C4-2B (cell line): ENCODE measurements at regions not wholly inside any gene's neighbourhood (a gene's known extent, or its start where the extent isn't known, plus 50 kb on each side); places are given as distances from the start of the nearest gene placed in this dataset.

Experiments used
- H3K27ac ChIP-seq: fragments of 450-650 bp; 2 replicates; pipeline ENCODE4 v1.5.1; 2017
- ZFX ChIP-seq: fragments of 450-650 bp; IDR thresholded peaks from 2 replicates; pipeline ENCODE4 v1.6.1; 2017
- TF ChIP-seq, protein P1 (sequence below): fragments of 450-650 bp; conservative IDR thresholded peaks from 2 replicates; pipeline ENCODE4 v1.5.1; 2017; ENCODE audit warnings: mild to moderate bottlenecking

DNA sequence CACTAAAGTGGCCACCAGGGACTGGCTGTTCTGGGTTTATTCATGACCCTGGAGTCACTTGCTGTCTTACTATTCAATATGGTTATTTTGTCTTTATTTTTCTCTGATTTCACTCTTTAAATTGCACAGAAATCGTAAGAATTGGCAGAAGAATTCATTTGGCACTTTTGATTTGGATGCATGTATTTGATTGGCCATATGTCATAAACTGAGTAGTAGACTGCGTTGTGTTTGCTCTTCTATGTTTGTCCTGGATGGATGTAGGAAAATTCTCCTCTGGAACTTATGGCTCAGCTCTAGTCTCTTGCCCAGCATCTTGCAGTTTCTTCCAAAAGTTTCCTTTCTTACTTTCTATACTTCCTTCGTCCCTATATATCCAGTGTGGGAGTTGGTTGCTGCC, 452.7 kb downstream of the GATA3 start:
- no peak for TF ChIP-seq ZFX
- TF ChIP-seq, protein P1, sequence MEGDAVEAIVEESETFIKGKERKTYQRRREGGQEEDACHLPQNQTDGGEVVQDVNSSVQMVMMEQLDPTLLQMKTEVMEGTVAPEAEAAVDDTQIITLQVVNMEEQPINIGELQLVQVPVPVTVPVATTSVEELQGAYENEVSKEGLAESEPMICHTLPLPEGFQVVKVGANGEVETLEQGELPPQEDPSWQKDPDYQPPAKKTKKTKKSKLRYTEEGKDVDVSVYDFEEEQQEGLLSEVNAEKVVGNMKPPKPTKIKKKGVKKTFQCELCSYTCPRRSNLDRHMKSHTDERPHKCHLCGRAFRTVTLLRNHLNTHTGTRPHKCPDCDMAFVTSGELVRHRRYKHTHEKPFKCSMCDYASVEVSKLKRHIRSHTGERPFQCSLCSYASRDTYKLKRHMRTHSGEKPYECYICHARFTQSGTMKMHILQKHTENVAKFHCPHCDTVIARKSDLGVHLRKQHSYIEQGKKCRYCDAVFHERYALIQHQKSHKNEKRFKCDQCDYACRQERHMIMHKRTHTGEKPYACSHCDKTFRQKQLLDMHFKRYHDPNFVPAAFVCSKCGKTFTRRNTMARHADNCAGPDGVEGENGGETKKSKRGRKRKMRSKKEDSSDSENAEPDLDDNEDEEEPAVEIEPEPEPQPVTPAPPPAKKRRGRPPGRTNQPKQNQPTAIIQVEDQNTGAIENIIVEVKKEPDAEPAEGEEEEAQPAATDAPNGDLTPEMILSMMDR, result no peak
- no peak overlapping the region for H3K27ac ChIP-seq

DNA sequence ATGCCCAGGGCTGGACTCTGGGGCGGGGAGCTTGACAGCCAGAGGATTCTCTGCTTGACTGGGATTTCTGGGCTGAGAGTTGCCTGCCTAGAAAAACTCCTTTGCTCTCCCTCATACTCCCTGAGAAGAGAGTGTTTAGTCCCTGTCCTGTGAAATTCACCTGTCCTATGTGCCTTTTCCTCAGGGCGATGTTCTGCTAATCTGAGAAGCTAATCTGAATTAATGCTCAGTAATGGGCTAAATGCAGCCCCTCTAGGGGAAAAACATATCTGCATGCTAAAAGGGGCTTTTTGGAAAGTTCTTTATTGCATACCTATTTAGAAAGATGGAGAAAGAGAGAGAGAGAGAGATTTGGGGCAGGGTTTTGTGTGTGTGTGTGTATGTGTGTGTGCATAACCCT, 454.4 kb downstream of the GATA3 start:
- no peak for TF ChIP-seq ZFX
- TF ChIP-seq, protein P1, result no peak
- no peak overlapping the region for H3K27ac ChIP-seq

DNA sequence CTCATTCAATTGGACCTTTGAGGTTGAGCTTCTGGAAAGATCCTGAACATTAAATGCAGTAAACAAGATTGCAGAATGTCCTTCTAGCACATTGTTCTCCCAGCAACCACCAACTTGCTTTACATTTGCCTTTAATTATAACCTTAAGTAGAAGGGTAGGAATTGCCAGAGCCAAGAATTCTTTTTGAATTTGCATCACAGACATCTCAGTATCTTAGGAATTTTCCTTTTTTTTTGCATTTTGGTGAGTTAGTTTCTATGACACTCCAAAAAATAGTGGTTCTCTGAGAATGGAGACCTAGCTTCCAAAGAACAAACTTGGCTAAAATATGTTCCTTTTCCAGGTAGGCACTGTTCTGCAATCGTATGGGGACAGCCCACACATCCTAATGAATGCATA, 456.0 kb downstream of the GATA3 start:
- no peak for TF ChIP-seq ZFX
- TF ChIP-seq, protein P1, result no peak
- no peak overlapping the region for H3K27ac ChIP-seq

DNA sequence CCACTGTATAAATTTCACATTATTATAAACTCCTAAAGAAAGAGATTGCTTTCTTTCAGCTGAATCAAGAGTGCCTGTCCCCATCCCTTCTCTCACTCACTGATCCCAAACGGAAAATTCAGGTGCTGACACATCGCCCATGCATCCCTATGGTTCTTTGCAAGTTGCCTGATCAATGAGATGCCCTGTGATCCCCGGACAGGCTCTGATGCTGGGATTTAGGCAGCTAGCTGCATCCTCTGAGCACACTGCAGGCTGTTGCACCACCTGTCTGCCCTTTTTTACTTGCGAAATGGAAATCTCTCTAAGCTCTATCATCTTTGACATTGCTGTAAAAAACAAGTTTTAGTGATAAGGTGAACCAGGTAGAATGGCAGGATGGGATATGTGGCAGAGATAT, 456.5 kb downstream of the GATA3 start:
- no peak overlapping the region for H3K27ac ChIP-seq
- TF ChIP-seq, protein P1, result no peak
- no peak for TF ChIP-seq ZFX

DNA sequence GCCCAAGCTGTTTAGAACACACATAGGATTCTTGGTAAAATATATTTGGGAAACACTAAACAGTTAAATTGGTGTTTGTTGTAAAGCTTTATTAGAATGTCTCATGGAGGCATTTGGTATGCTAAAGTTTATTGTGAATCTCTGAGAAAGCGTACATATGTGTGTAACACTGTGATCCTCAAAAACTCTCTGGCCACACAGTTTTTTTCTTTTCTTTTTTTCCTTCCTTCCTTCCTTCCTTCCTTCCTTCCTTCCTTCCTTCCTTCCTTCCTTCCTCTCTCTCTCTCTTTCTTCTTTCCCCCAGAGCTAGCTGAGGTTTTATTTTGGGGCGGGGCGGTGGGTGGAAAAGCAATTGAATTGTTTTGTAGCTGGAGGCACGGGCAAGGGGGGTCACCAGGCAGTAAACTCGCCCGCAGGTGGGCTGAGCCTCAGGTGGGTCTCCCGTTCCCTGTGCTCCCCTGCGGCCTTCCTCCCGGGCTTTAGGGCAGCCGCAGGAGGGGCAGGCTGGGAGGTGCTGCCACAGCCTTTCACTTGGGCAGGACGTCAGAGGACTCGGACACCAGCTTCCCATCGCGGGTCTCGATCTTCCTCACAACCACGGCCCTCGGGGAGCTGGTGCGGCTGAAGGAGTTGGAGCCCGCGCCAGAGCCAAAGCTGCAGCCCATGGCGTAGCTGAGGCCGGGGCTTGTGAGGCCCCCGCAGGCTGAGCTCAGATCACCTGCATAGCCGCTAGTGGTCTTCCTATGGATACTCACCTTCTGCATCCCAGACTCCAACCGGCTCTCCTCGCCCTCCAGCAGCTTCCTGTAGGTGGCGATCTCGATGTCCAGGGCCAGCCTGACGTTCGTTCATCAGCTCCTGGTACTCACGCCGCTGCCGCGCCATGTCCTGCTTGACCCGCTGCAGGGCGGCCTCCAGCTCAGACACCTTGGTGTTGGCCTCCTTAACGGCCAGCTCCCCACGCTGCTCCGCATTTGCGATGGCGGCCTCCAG, 459.0 kb downstream of the GATA3 start:
- no peak overlapping the region for H3K27ac ChIP-seq
- no peak for TF ChIP-seq ZFX
- TF ChIP-seq, protein P1, result no peak

DNA sequence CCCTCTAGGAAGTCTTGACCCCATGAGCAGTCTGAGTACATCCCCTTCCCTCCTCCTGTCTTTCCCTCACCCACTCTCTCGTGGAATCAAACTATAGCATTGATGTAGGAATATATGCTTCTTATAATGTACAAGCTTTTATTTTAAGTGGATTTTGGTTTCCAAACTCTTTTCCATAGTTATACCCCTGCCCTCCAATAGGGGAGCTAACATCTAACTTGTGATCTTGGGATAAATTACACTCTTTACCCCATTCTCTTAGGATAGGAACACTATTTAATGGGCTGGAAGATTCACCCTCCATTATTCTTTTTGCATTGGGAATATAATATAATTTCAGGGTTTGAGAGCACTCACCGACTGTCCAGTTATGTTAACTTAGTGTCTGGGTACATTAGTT, 465.9 kb downstream of the GATA3 start:
- TF ChIP-seq, protein P1, result peak; percentile 46
- TF ChIP-seq ZFX, result no peak
- H3K27ac ChIP-seq, result no peak overlapping the region

DNA sequence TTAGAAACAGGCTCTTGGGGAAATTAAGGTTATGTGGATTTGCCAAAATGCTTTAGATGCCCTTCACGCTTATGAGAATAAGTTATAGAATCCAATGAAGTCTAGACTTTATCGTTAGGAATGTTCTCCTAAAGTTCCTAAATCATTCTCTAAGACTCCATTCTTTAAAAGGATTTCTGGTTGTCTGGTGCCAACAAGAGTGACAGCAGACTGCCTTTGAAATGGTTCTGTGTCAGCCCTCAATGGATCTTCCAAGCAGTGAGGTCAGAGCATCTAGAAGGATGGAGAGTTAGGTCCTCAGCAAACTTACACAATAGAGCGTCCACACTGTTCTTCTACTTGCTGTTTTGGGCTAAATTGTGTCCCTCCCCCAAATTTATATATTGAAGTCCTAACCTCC, 473.3 kb downstream of the GATA3 start:
- no peak for TF ChIP-seq ZFX
- TF ChIP-seq, protein P1, result no peak
- H3K27ac ChIP-seq, result no peak overlapping the region
